ENCODE measurements at regions not wholly inside any gene's neighbourhood (a gene's known extent, or its start where the extent isn't known, plus 50 kb on each side); places are given as distances from the start of the nearest gene placed in this dataset.
"Not testable (repeated sequence)": the region's sequence is repeated elsewhere in the genome, so short reads cannot be mapped to it uniquely, and the experiment has no call there.

GRCh38 chr1:242828828-242829227, 304.3 kb upstream of the PLD5 start:
- intact Hi-C loops (cut with DNase I), result no loop called here
- ATAC-seq (no peak), DNase-seq (no peak)

GRCh38 chr1:242828199-242828598, 303.7 kb upstream of the PLD5 start:
- ATAC-seq (no peak), DNase-seq (no peak)
- intact Hi-C loops (cut with DNase I), result no loop called here

GRCh38 chr1:242827538-242827937, 303.0 kb upstream of the PLD5 start:
- no peak for ATAC-seq
- DNase-seq, result no peak
- intact Hi-C loops (cut with DNase I), result no loop called here

- ATAC-seq (no peak), DNase-seq (no peak)
- intact Hi-C loops (cut with DNase I), result no loop called here
Measured at GRCh38 chr1:242826701-242827336, 302.3 kb upstream of the PLD5 start.

GRCh38 chr1:242824435-242824834, 299.9 kb upstream of the PLD5 start:
- intact Hi-C loops (cut with DNase I), result no loop called here
- ATAC-seq (no peak), DNase-seq (no peak)

GRCh38 chr1:242813490-242814091, 289.1 kb upstream of the PLD5 start:
- ATAC-seq (no peak), DNase-seq (no peak)
- intact Hi-C loops (cut with DNase I), result no loop called here

GRCh38 chr1:242811092-242811840, 286.8 kb upstream of the PLD5 start:
- ATAC-seq (no peak), DNase-seq (no peak)
- intact Hi-C loops (cut with DNase I), result no loop called here

- DNase-seq (no peak), ATAC-seq (no peak)
- intact Hi-C loops (cut with DNase I), result no loop called here
Measured at GRCh38 chr1:242806324-242806723, 281.8 kb upstream of the PLD5 start.

- ATAC-seq; DNase-seq; intact Hi-C loops (cut with DNase I): not testable (repeated sequence)
Measured at GRCh38 chr1:242805360-242805759, 280.9 kb upstream of the PLD5 start.

GRCh38 chr1:242802973-242803372, 278.5 kb upstream of the PLD5 start:
- DNase-seq (no peak), ATAC-seq (no peak)
- intact Hi-C loops (cut with DNase I), result no loop called here

GRCh38 chr1:242800521-242800920, 276.0 kb upstream of the PLD5 start:
- ATAC-seq, result no peak

GRCh38 chr1:242797856-242798255, 273.4 kb upstream of the PLD5 start:
- intact Hi-C loops (cut with DNase I), result no loop called here
- ATAC-seq, result no peak
- DNase-seq, result no peak

More at GRCh38 chr1:242800521-242800920, 276.0 kb upstream of the PLD5 start:
- intact Hi-C loops (cut with DNase I), result no loop called here
- no peak for DNase-seq

- ATAC-seq, result no peak
- no peak for DNase-seq
- intact Hi-C loops (cut with DNase I), result no loop called here
Measured at GRCh38 chr1:242788771-242789170, 264.3 kb upstream of the PLD5 start.

- DNase-seq (no peak), ATAC-seq (peak in 1 of 2 donors; percentile 61)
- intact Hi-C loops (cut with DNase I), result no loop called here
Measured at GRCh38 chr1:242787968-242788367, 263.5 kb upstream of the PLD5 start.

- DNase-seq, result no peak
- intact Hi-C loops (cut with DNase I), result no loop called here
- no peak for ATAC-seq
Measured at GRCh38 chr1:242784807-242785206, 260.3 kb upstream of the PLD5 start.

GRCh38 chr1:242784084-242784483, 259.6 kb upstream of the PLD5 start:
- intact Hi-C loops (cut with DNase I), result no loop called here
- ATAC-seq, result no peak
- DNase-seq, result no peak

GRCh38 chr1:242774256-242774655, 249.8 kb upstream of the PLD5 start:
- DNase-seq (no peak), ATAC-seq (no peak)
- intact Hi-C loops (cut with DNase I), result no loop called here

- ATAC-seq (no peak), DNase-seq (no peak)
- intact Hi-C loops (cut with DNase I), result no loop called here
Measured at GRCh38 chr1:242770366-242770765, 245.9 kb upstream of the PLD5 start.

GRCh38 chr1:242764161-242764560, 239.7 kb upstream of the PLD5 start:
- intact Hi-C loops (cut with DNase I), result no loop called here
- DNase-seq (no peak), ATAC-seq (no peak)

GRCh38 chr1:242761556-242761955, 237.1 kb upstream of the PLD5 start:
- no peak for ATAC-seq
- intact Hi-C loops (cut with DNase I), result no loop called here
- DNase-seq, result no peak

GRCh38 chr1:242754926-242755325, 230.4 kb upstream of the PLD5 start:
- ATAC-seq, result no peak
- intact Hi-C loops (cut with DNase I), result no loop called here

More at GRCh38 chr1:242754926-242755325, 230.4 kb upstream of the PLD5 start:
- no peak for DNase-seq
